IMR-90 (cell line): ENCODE measurements at regions not wholly inside any gene's neighbourhood (a gene's known extent, or its start where the extent isn't known, plus 50 kb on each side); places are given as distances from the start of the nearest gene placed in this dataset.

Experiments
- ATAC-seq: fragments of 200-7000 bp; cut with Tn5 transposase; 2 replicates; pipeline ENCODE4 v1.9.1; 2020; ENCODE audit warnings: low read depth, mild to moderate bottlenecking, moderate library complexity
- BruUV-seq: library from RNA; stranded (reverse); fragments of 400-500 nt; replicated peaks from 2 replicates; lab custom pipeline; 2021; lab: Mats Ljungman, UMichigan
- CTCF ChIA-PET: fragments of 300-600 bp; formaldehyde crosslinking; extraction: SDS; loops from one replicate; lab custom pipeline; 2021; ENCODE audit warnings: antibody characterized with exemption; lab: Yijun Ruan, JAX
- POLR2A ChIA-PET: fragments of 300-600 bp; sonication (Branson Sonifier 250); formaldehyde crosslinking; loops from one replicate; lab custom pipeline; 2022; ENCODE audit warnings: antibody characterized with exemption; ENCODE audit not compliant: unreplicated experiment; lab: Charles Lee
- DNase-seq: peaks from one replicate; pipeline ENCODE4 v3.0.0; 2013
- H2AFZ ChIP-seq: replicated peaks from 2 replicates; pipeline ENCODE3; 2013; ENCODE audit warnings: low read length, mild to moderate bottlenecking; ENCODE audit not compliant: poor library complexity
- H2AK5ac ChIP-seq: 2 replicates; pipeline ENCODE4 v1.6.1; 2013; ENCODE audit warnings: low read depth, low read length, inconsistent platforms
- H2AK9ac ChIP-seq: replicated peaks from 2 replicates; pipeline ENCODE3; 2013; ENCODE audit warnings: mild to moderate bottlenecking, low read depth, low read length, moderate library complexity; ENCODE audit not compliant: poor library complexity
- H2BK120ac ChIP-seq: 2 replicates; pipeline ENCODE4 v1.6.1; 2013; ENCODE audit warnings: low read depth, low read length, inconsistent platforms
- H2BK15ac ChIP-seq: 3 replicates; pipeline ENCODE4 v1.6.1; 2013; ENCODE audit warnings: low read depth, low read length, inconsistent platforms
- H2BK20ac ChIP-seq: 2 replicates; pipeline ENCODE4 v1.6.1; 2013; ENCODE audit warnings: low read depth, mild to moderate bottlenecking, inconsistent platforms, low read length, moderate library complexity
- H2BK5ac ChIP-seq: 2 replicates; pipeline ENCODE4 v1.6.1; 2013; ENCODE audit warnings: mild to moderate bottlenecking, low read depth, low read length, inconsistent platforms; ENCODE audit not compliant: poor library complexity, severe bottlenecking
- H3K14ac ChIP-seq: replicated peaks from 2 replicates; pipeline ENCODE4 v1.6.1; 2013; ENCODE audit warnings: low read depth, low read length, inconsistent platforms
- H3K18ac ChIP-seq: 2 replicates; pipeline ENCODE4 v1.6.1; 2013; ENCODE audit warnings: low read depth, low read length, control low read depth
- H3K23ac ChIP-seq: 2 replicates; pipeline ENCODE4 v1.6.1; 2013; ENCODE audit warnings: low read depth, low read length, inconsistent platforms
- H3K27ac ChIP-seq: 2 replicates; pipeline ENCODE4 v1.5.1; 2013; ENCODE audit warnings: mild to moderate bottlenecking, control low read depth, low read length; ENCODE audit not compliant: insufficient read depth
- H3K27me3 ChIP-seq: 2 replicates; pipeline ENCODE4 v1.6.1; 2013; ENCODE audit warnings: low read length; ENCODE audit not compliant: control insufficient read depth, insufficient read depth
- H3K36me3 ChIP-seq: 2 replicates; pipeline ENCODE4 v1.6.1; 2013; ENCODE audit warnings: low read length, mixed read lengths; ENCODE audit not compliant: control insufficient read depth, insufficient read depth
- H3K4ac ChIP-seq: 2 replicates; pipeline ENCODE4 v1.6.1; 2013; ENCODE audit warnings: low read depth, low read length, inconsistent platforms
- H3K4me1 ChIP-seq: 2 replicates; pipeline ENCODE4 v1.6.1; 2013; ENCODE audit warnings: low read length, mixed read lengths; ENCODE audit not compliant: control insufficient read depth, insufficient read depth
- H3K4me2 ChIP-seq: 2 replicates; pipeline ENCODE4 v1.6.1; 2013; ENCODE audit warnings: low read depth, mild to moderate bottlenecking, control low read depth, low read length, moderate library complexity
- H3K4me3 ChIP-seq: 2 replicates; pipeline ENCODE4 v1.5.1; 2013; ENCODE audit warnings: low read depth, mild to moderate bottlenecking, control low read depth, low read length, moderate library complexity; ENCODE audit not compliant: insufficient read depth
- H3K56ac ChIP-seq: 2 replicates; pipeline ENCODE4 v1.6.1; 2013; ENCODE audit warnings: low read length, inconsistent platforms; ENCODE audit not compliant: insufficient read depth; ENCODE audit errors: extremely low read depth
- H3K79me1 ChIP-seq, 2 experiments: 2 replicates each; pipeline ENCODE4 v1.6.1; 2013; ENCODE audit warnings: low read length in 2 of 2, inconsistent platforms in 1 of 2, low read depth in 1 of 2
- H3K9ac ChIP-seq: 2 replicates; pipeline ENCODE4 v1.6.1; 2013; ENCODE audit warnings: low read depth, low read length, control low read depth
- H3K9me1 ChIP-seq: 2 replicates; pipeline ENCODE4 v1.6.1; 2013; ENCODE audit warnings: low read length, inconsistent platforms; ENCODE audit not compliant: insufficient read depth
- H3K9me3 ChIP-seq: 2 replicates; pipeline ENCODE4 v1.6.1; 2013; ENCODE audit warnings: low read length; ENCODE audit not compliant: control insufficient read depth, insufficient read depth
- H4K20me1 ChIP-seq: 2 replicates; pipeline ENCODE4 v1.6.1; 2013; ENCODE audit warnings: low read length, inconsistent platforms; ENCODE audit not compliant: insufficient read depth
- H4K5ac ChIP-seq: 2 replicates; pipeline ENCODE4 v1.6.1; 2013; ENCODE audit warnings: mild to moderate bottlenecking, low read depth, low read length, control low read depth
- H4K8ac ChIP-seq, 2 experiments: 2 replicates each; pipeline ENCODE4 v1.6.1; 2013; ENCODE audit warnings: low read depth in 2 of 2, low read length in 2 of 2, control low read depth in 1 of 2, inconsistent platforms in 1 of 2
- H4K91ac ChIP-seq: 2 replicates; pipeline ENCODE4 v1.6.1; 2013; ENCODE audit warnings: low read depth, low read length, inconsistent platforms; ENCODE audit not compliant: insufficient read depth
- BHLHE40 ChIP-seq: fragments of 150-350 bp; IDR thresholded peaks from 2 replicates; pipeline ENCODE4 v1.6.1; 2016; ENCODE audit warnings: mild to moderate bottlenecking, low read depth, low read length
- CEBPB ChIP-seq: IDR thresholded peaks from 2 replicates; pipeline ENCODE4 v1.6.1; 2012; ENCODE audit warnings: low read depth, low read length, improper control_type of control experiment
- FOS ChIP-seq: fragments of 150-350 bp; IDR thresholded peaks from 2 replicates; pipeline ENCODE4 v1.6.1; 2016; ENCODE audit warnings: low read depth, low read length
- MAFK ChIP-seq: IDR thresholded peaks from 2 replicates; pipeline ENCODE4 v1.6.1; 2012; ENCODE audit warnings: low read depth, low read length, improper control_type of control experiment
- MAZ ChIP-seq: IDR thresholded peaks from 2 replicates; pipeline ENCODE4 v1.6.1; 2012; ENCODE audit warnings: low read depth, mild to moderate bottlenecking, low read length, improper control_type of control experiment, moderate library complexity, borderline replicate concordance
- MXI1 ChIP-seq: IDR thresholded peaks from 2 replicates; pipeline ENCODE4 v1.6.1; 2012; ENCODE audit warnings: low read depth, mild to moderate bottlenecking, low read length, moderate library complexity, borderline replicate concordance
- NFE2L2 ChIP-seq: fragments of 150-350 bp; IDR thresholded peaks from 2 replicates; pipeline ENCODE4 v1.6.1; 2016; ENCODE audit warnings: low read depth, mild to moderate bottlenecking, low read length
- POLR2A ChIP-seq: IDR thresholded peaks from 2 replicates; pipeline ENCODE4 v1.6.1; 2012; ENCODE audit warnings: mild to moderate bottlenecking, low read depth, low read length
- RCOR1 ChIP-seq: IDR thresholded peaks from 2 replicates; pipeline ENCODE4 v1.6.1; 2012; ENCODE audit warnings: mild to moderate bottlenecking, low read length, improper control_type of control experiment; ENCODE audit not compliant: insufficient replicate concordance
- RFX5 ChIP-seq: IDR thresholded peaks from 2 replicates; pipeline ENCODE4 v1.8.0; 2012; ENCODE audit warnings: low read depth, mild to moderate bottlenecking, low read length, moderate library complexity
- SMC3 ChIP-seq: fragments of 150-350 bp; IDR thresholded peaks from 2 replicates; pipeline ENCODE4 v1.6.1; 2016; ENCODE audit warnings: low read depth, mild to moderate bottlenecking, antibody characterized with exemption, low read length, moderate library complexity
- WGBS, 2 experiments: methylation state at CpG; one replicate each; pipeline versions ENCODE4 v1.1.5 to v1.1.7; 2013; ENCODE audit warnings: missing lambda C conversion rate in 2 of 2; ENCODE audit not compliant: insufficient read length in 1 of 2; ENCODE audit errors: extremely low coverage in 2 of 2; 5-methylcytosine and 5-hydroxymethylcytosine counted together
- dilution Hi-C: fragments of 300-500 bp; cut with HindIII; formaldehyde crosslinking; loops from one replicate; pipeline ENCODE4 v1.14.3; 2018; ENCODE audit warnings: low sequenced_read_pairs; ENCODE audit not compliant: unreplicated experiment
- in situ Hi-C: fragments of 300-500 bp; cut with MboI; formaldehyde crosslinking; loops from 3 replicates; pipeline ENCODE4 v1.14.3; 2019; ENCODE audit warnings: low sequenced_read_pairs, inconsistent platforms, mixed read lengths
- intact Hi-C: fragments of 100-400 bp; cut with micrococcal nuclease; formaldehyde crosslinking; loops from 2 replicates; pipeline ENCODE4 v1.10.0; 2022
- TF ChIP-seq, protein P1 (sequence below): fragments of 150-350 bp; IDR thresholded peaks from 2 replicates; pipeline ENCODE4 v1.6.1; 2017; ENCODE audit warnings: mild to moderate bottlenecking, antibody characterized with exemption, low read length, low read depth
- TF ChIP-seq, protein P2 (sequence below): conservative IDR thresholded peaks from 2 replicates; pipeline ENCODE4 v1.5.1; 2012; ENCODE audit warnings: mild to moderate bottlenecking, low read depth, low read length, improper control_type of control experiment
- TF ChIP-seq, protein P3 (sequence below): fragments of 150-350 bp; IDR thresholded peaks from 2 replicates; pipeline ENCODE4 v1.6.1; 2016; ENCODE audit warnings: low read depth, mild to moderate bottlenecking, low read length, moderate library complexity, borderline replicate concordance

GRCh38 chr16:63230421-63231040 is 1194.3 kb upstream of the CDH8 start:
- Histone ChIP-seq H2AFZ (no peak overlapping the region), H3K27ac (no peak overlapping the region), H3K14ac (no peak overlapping the region), H2AK9ac (no peak overlapping the region), H2AK5ac (no peak overlapping the region), H3K79me1 (no peaks in the 10 kb centered on the region), H3K9ac (no peak overlapping the region), H3K23ac (no peak overlapping the region), H3K4me2 (no peak overlapping the region), H3K27me3 (no peaks in the 10 kb centered on the region), H3K56ac (no peak overlapping the region), H4K8ac (no peak overlapping the region), H4K20me1 (no peaks in the 10 kb centered on the region), H3K9me3 (no peaks in the 10 kb centered on the region; the same call in 1 of the 2 replicates), H2BK15ac (no peak overlapping the region), H3K36me3 (no peaks in the 10 kb centered on the region), H3K9me1 (no peaks in the 10 kb centered on the region), H2BK20ac (no peak overlapping the region), H4K91ac (no peak overlapping the region), H3K4me3 (no peak overlapping the region), H4K5ac (no peak overlapping the region), H3K4ac (no peak overlapping the region), H3K18ac (no peak overlapping the region), H2BK5ac (no peak overlapping the region), H2BK120ac (no peak overlapping the region), H3K4me1 (no peaks in the 10 kb centered on the region)
- no CpG with 5 or more reads among the region's 3 CpGs for WGBS, 2 experiments
- intact Hi-C loops (no loop called here), dilution Hi-C loops (no loop called here), in situ Hi-C loops (no loop called here)
- CTCF ChIA-PET: no interaction called here
- TF ChIP-seq MXI1 (no peak), CEBPB (no peak), POLR2A (no peak), RCOR1 (no peak), NFE2L2 (no peak), RFX5 (no peak), MAZ (no peak), BHLHE40 (no peak), FOS (no peak), MAFK (no peak), SMC3 (no peak)
- TF ChIP-seq, protein P1, sequence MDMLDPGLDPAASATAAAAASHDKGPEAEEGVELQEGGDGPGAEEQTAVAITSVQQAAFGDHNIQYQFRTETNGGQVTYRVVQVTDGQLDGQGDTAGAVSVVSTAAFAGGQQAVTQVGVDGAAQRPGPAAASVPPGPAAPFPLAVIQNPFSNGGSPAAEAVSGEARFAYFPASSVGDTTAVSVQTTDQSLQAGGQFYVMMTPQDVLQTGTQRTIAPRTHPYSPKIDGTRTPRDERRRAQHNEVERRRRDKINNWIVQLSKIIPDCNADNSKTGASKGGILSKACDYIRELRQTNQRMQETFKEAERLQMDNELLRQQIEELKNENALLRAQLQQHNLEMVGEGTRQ: no peak
- TF ChIP-seq, protein P2, sequence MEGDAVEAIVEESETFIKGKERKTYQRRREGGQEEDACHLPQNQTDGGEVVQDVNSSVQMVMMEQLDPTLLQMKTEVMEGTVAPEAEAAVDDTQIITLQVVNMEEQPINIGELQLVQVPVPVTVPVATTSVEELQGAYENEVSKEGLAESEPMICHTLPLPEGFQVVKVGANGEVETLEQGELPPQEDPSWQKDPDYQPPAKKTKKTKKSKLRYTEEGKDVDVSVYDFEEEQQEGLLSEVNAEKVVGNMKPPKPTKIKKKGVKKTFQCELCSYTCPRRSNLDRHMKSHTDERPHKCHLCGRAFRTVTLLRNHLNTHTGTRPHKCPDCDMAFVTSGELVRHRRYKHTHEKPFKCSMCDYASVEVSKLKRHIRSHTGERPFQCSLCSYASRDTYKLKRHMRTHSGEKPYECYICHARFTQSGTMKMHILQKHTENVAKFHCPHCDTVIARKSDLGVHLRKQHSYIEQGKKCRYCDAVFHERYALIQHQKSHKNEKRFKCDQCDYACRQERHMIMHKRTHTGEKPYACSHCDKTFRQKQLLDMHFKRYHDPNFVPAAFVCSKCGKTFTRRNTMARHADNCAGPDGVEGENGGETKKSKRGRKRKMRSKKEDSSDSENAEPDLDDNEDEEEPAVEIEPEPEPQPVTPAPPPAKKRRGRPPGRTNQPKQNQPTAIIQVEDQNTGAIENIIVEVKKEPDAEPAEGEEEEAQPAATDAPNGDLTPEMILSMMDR: no peak
- TF ChIP-seq, protein P3, sequence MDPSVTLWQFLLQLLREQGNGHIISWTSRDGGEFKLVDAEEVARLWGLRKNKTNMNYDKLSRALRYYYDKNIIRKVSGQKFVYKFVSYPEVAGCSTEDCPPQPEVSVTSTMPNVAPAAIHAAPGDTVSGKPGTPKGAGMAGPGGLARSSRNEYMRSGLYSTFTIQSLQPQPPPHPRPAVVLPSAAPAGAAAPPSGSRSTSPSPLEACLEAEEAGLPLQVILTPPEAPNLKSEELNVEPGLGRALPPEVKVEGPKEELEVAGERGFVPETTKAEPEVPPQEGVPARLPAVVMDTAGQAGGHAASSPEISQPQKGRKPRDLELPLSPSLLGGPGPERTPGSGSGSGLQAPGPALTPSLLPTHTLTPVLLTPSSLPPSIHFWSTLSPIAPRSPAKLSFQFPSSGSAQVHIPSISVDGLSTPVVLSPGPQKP: no peak
- BruUV-seq: no TSS peak
- ATAC-seq (no peak), DNase-seq (no peak)
- POLR2A ChIA-PET: no interaction called here
